Spleen (tissue), 7 donors: ENCODE measurements at regions not wholly inside any gene's neighbourhood (a gene's known extent, or its start where the extent isn't known, plus 50 kb on each side); places are given as distances from the start of the nearest gene placed in this dataset.

ENCODE experiments used
- POLR2A ChIP-seq, 3 donors: fragments of 450-650 bp; IDR thresholded peaks; one replicate each; pipeline ENCODE4 v1.5.1; 2017; ENCODE audit warnings: antibody characterized with exemption in 3 of 3, mild to moderate bottlenecking in 1 of 3
- TF ChIP-seq, protein P1 (sequence below), 11 experiments: fragments of 200-600 bp in 7 of 11; fragments of 450-650 bp in 4 of 11; sonication (generic) in 4 of 11; IDR thresholded peaks in 8 of 11; conservative IDR thresholded peaks in 3 of 11; 1 replicate in 7 of 11; 2 replicates in 4 of 11; pipeline versions ENCODE4 v1.4.0 to v1.8.0; 2016 to 2021; ENCODE audit warnings: antibody characterized with exemption in 11 of 11, inconsistent platforms in 4 of 11, mild to moderate bottlenecking in 1 of 11
- donor health status: DM: no; HTN: no; CAD: no; lungs with moderate emphysema.
- donor health status: DM: no; HTN: no; CAD: no.
- donor health status: DM: no; HTN: no; CAD: no.

DNA sequence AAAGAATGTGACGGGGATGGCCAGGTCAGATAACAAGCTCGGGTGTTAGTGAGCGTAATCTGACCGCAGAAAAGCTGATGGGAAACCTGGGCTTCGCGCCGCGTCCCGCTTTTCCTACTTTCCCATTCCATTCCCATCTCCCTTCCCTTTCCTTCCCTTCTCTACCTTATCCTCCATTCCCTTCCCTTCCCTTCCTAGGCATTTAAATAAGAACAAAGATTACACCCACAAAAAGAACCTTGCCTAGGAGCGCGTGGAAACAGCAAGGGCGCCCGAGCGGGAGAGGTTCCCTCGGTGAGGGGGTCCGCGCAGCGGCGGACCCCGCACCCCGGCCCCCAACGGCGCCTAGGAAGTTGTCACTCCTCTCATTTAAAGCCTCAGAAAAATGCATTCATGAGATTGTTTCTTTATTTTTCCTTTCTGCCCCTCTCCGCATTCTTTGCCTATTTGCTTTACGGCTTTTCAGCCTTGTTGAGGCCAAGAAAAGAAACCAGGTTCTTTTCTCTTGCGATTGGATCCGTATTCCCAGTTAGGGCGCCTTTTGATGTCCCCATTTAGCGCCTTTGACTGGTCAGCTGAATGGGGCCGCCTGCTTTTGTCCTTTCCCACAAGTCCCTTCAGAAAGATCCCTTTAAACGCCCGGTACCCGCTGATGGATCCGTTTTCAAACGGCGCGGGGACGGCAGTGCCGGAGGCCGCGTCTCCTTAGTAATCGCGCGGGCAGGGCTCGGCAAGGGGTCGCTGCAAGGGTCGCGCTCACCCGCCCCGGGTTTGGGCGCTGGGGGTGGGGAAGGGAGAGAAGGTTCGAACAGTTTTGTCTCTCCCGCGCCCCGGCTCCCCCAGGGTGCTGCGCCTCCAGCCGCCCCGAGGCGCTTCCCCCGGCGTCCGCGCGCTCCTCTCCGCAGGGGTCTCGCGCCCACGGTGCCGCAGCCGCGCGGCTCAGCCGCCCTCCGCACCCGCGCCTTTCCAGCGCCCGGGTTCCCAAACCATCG, 54.1 kb upstream of the TMEM33 start:
- TF ChIP-seq POLR2A (IDR thresholded peaks at IDR 0.05) = no peak
- TF ChIP-seq, protein P1, sequence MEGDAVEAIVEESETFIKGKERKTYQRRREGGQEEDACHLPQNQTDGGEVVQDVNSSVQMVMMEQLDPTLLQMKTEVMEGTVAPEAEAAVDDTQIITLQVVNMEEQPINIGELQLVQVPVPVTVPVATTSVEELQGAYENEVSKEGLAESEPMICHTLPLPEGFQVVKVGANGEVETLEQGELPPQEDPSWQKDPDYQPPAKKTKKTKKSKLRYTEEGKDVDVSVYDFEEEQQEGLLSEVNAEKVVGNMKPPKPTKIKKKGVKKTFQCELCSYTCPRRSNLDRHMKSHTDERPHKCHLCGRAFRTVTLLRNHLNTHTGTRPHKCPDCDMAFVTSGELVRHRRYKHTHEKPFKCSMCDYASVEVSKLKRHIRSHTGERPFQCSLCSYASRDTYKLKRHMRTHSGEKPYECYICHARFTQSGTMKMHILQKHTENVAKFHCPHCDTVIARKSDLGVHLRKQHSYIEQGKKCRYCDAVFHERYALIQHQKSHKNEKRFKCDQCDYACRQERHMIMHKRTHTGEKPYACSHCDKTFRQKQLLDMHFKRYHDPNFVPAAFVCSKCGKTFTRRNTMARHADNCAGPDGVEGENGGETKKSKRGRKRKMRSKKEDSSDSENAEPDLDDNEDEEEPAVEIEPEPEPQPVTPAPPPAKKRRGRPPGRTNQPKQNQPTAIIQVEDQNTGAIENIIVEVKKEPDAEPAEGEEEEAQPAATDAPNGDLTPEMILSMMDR (IDR thresholded peaks at IDR 0.05 in 8 of 11, conservative IDR thresholded peaks at IDR 0.05 in 3 of 11) = no peak
